ENCODE measurements at regions not wholly inside any gene's neighbourhood (a gene's known extent, or its start where the extent isn't known, plus 50 kb on each side); places are given as distances from the start of the nearest gene placed in this dataset.

DNA sequence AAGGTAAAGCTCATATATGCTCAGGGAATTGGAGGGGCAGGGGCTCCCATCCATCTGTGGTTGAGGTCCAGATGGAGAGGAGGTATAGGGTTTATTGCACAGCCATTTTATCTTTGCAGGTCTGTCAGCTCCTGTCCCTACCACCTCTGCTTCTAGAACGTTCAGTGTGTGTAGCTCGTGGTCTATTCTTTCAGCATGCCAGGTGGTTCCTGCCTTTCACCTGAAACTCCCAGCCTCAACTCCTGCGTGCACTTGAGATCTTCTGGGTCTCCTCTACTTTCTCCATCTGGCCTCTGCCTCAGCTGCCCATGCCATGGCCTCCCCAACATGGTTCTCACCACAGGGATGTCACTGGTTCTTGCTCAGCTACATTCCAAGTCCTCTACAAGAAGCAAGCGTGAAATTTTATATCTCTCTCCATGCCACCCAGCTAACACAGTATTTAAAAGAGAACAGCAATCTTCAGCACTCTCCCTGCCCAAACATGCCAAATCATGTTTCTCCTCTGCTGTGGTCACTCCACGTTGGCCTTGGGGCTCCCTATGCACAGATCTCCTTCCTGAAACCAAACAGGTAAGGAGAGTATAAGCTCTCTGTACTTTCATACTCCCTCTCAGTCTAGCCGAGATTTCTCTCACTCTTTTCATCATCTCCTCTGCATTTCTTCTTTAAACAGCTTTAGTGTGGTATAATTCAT, 157.8 kb upstream of the TRPC6 start:
- TF ChIP-seq, protein P1, sequence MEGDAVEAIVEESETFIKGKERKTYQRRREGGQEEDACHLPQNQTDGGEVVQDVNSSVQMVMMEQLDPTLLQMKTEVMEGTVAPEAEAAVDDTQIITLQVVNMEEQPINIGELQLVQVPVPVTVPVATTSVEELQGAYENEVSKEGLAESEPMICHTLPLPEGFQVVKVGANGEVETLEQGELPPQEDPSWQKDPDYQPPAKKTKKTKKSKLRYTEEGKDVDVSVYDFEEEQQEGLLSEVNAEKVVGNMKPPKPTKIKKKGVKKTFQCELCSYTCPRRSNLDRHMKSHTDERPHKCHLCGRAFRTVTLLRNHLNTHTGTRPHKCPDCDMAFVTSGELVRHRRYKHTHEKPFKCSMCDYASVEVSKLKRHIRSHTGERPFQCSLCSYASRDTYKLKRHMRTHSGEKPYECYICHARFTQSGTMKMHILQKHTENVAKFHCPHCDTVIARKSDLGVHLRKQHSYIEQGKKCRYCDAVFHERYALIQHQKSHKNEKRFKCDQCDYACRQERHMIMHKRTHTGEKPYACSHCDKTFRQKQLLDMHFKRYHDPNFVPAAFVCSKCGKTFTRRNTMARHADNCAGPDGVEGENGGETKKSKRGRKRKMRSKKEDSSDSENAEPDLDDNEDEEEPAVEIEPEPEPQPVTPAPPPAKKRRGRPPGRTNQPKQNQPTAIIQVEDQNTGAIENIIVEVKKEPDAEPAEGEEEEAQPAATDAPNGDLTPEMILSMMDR (IDR thresholded peaks at IDR 0.05): no peak
- no peak for TF ChIP-seq POLR2AphosphoS5 (IDR thresholded peaks at IDR 0.05)
- no peak for TF ChIP-seq POLR2A (IDR thresholded peaks at IDR 0.05)

Data from prostate gland (tissue), 2 donors.